Peyer's patch (tissue), 4 donors: ENCODE measurements at regions not wholly inside any gene's neighbourhood (a gene's known extent, or its start where the extent isn't known, plus 50 kb on each side); places are given as distances from the start of the nearest gene placed in this dataset.

Experiments
- DNase-seq, 3 donors: peaks; one replicate each; pipeline ENCODE4 v3.0.0-alpha.2; 2017 to 2019
- H3K27ac ChIP-seq, 4 donors: fragments of 200-600 bp; sonication (generic); one replicate each; pipeline ENCODE4 v1.5.1; 2016 to 2019
- H3K27me3 ChIP-seq, 2 donors: fragments of 200-600 bp; sonication (generic); one replicate each; pipeline ENCODE4 v1.5.1; 2019
- H3K36me3 ChIP-seq, 3 donors: fragments of 200-600 bp; sonication (generic); one replicate each; pipeline ENCODE4 v1.5.1; 2016 to 2019
- H3K4me1 ChIP-seq, 4 donors: fragments of 200-600 bp; sonication (generic); one replicate each; pipeline ENCODE4 v1.5.1; 2016 to 2019
- H3K4me3 ChIP-seq, 4 donors: fragments of 200-600 bp; sonication (generic); 1 replicate in 3 of 4; 2 replicates in 1 of 4; pipeline ENCODE4 v1.5.1; 2016 to 2019; ENCODE audit warnings: mild to moderate bottlenecking in 1 of 4
- H3K9me3 ChIP-seq, 4 donors: fragments of 200-600 bp; sonication (generic); one replicate each; pipeline ENCODE4 v1.5.1; 2016 to 2019; ENCODE audit warnings: mild to moderate bottlenecking in 1 of 4
- CTCF ChIP-seq, 6 experiments: fragments of 450-650 bp in 4 of 6; fragments of 200-600 bp in 2 of 6; sonication (generic) in 1 of 6; IDR thresholded peaks; one replicate each; pipeline ENCODE4 v1.5.1; 2017 to 2019; ENCODE audit warnings: antibody characterized with exemption in 6 of 6, mild to moderate bottlenecking in 3 of 6, moderate library complexity in 1 of 6
- POLR2A ChIP-seq, 2 donors: fragments of 450-650 bp; IDR thresholded peaks; one replicate each; pipeline ENCODE4 v1.5.1; 2017; ENCODE audit warnings: antibody characterized with exemption in 2 of 2, mild to moderate bottlenecking in 2 of 2, moderate library complexity in 2 of 2

- no peak overlapping the region for H3K4me3 ChIP-seq
- H3K27ac ChIP-seq: no peak overlapping the region
- H3K36me3 ChIP-seq: no peaks in the 10 kb centered on the region
- H3K27me3 ChIP-seq: no peaks in the 10 kb centered on the region
- H3K9me3 ChIP-seq: no peaks in the 10 kb centered on the region
- TF ChIP-seq POLR2A (IDR thresholded peaks at IDR 0.05) (no peak), CTCF (IDR thresholded peaks at IDR 0.05) (no peak)
- no peaks in the 10 kb centered on the region for H3K4me1 ChIP-seq
- DNase-seq: no peak
Observed at GRCh38 chr6:105844275-105844883, 241.8 kb upstream of the PRDM1 start.

GRCh38 chr6:105839266-105839665, 246.9 kb upstream of the PRDM1 start:
- Histone ChIP-seq H3K27me3 (no peaks in the 10 kb centered on the region), H3K4me1 (no peaks in the 10 kb centered on the region), H3K36me3 (no peaks in the 10 kb centered on the region), H3K9me3 (no peaks in the 10 kb centered on the region), H3K4me3 (no peak overlapping the region), H3K27ac (no peak overlapping the region)
- TF ChIP-seq CTCF (IDR thresholded peaks at IDR 0.05): no peak
- DNase-seq: no peak

GRCh38 chr6:105838171-105838570, 248.0 kb upstream of the PRDM1 start:
- Histone ChIP-seq H3K4me3 (no peak overlapping the region), H3K27me3 (no peaks in the 10 kb centered on the region), H3K27ac (no peak overlapping the region), H3K36me3 (no peaks in the 10 kb centered on the region), H3K4me1 (no peaks in the 10 kb centered on the region), H3K9me3 (no peaks in the 10 kb centered on the region)
- DNase-seq: no peak
- no peak for TF ChIP-seq CTCF (IDR thresholded peaks at IDR 0.05)
- no peak for TF ChIP-seq POLR2A (IDR thresholded peaks at IDR 0.05)

- no peak for DNase-seq
Observed at GRCh38 chr6:105836889-105837288, 249.2 kb upstream of the PRDM1 start.

GRCh38 chr6:105836379-105836778, 249.8 kb upstream of the PRDM1 start:
- no peak for DNase-seq
- no peak for TF ChIP-seq CTCF (IDR thresholded peaks at IDR 0.05)
- no peak for TF ChIP-seq POLR2A (IDR thresholded peaks at IDR 0.05)
- no peaks in the 10 kb centered on the region for H3K4me1 ChIP-seq
- no peak overlapping the region for H3K27ac ChIP-seq
- no peaks in the 10 kb centered on the region for H3K9me3 ChIP-seq
- no peaks in the 10 kb centered on the region for H3K27me3 ChIP-seq
- no peak overlapping the region for H3K4me3 ChIP-seq
- no peaks in the 10 kb centered on the region for H3K36me3 ChIP-seq

More at GRCh38 chr6:105836889-105837288, 249.2 kb upstream of the PRDM1 start:
- H3K9me3 ChIP-seq: no peaks in the 10 kb centered on the region
- no peaks in the 10 kb centered on the region for H3K4me1 ChIP-seq
- no peaks in the 10 kb centered on the region for H3K27me3 ChIP-seq
- H3K4me3 ChIP-seq: no peak overlapping the region
- TF ChIP-seq POLR2A (IDR thresholded peaks at IDR 0.05) (no peak), CTCF (IDR thresholded peaks at IDR 0.05) (no peak)
- no peak overlapping the region for H3K27ac ChIP-seq
- no peaks in the 10 kb centered on the region for H3K36me3 ChIP-seq

GRCh38 chr6:105835373-105835772, 250.8 kb upstream of the PRDM1 start:
- no peak for DNase-seq
- no peaks in the 10 kb centered on the region for H3K27me3 ChIP-seq
- no peaks in the 10 kb centered on the region for H3K9me3 ChIP-seq
- no peaks in the 10 kb centered on the region for H3K36me3 ChIP-seq
- H3K27ac ChIP-seq: no peak overlapping the region
- TF ChIP-seq POLR2A (IDR thresholded peaks at IDR 0.05) (no peak), CTCF (IDR thresholded peaks at IDR 0.05) (peak in 2 of 6 experiments; percentile 3 to 13)
- no peaks in the 10 kb centered on the region for H3K4me1 ChIP-seq
- no peak overlapping the region for H3K4me3 ChIP-seq
